ENCODE measurements at regions not wholly inside any gene's neighbourhood (a gene's known extent, or its start where the extent isn't known, plus 50 kb on each side); places are given as distances from the start of the nearest gene placed in this dataset.

GRCh38 chr5:74422671-74423070 is 217.9 kb downstream of the ENC1 start:
- no peak for DNase-seq

- DNase-seq = no peak
Observed at GRCh38 chr5:74422030-74422429, 218.5 kb downstream of the ENC1 start.

DNA sequence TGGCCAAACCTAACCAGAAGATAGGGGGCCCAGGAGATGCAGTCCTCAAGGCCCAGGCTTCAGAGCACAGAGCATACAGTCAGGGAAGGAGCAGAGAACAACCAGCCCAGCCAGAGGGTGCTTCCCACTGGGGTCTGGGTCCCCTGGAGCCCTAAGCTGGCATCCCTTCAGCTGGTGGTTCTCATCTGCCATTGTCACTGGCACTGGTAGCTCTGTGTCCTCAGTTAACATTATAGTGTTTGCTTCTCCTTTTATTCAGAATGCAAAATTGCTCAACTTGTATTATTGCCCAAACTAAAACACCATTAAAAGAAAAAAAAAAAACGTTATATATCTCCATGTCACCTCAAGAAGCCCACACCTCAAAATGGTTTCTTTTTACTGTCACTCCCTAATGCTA is 219.2 kb downstream of the ENC1 start:
- DNase-seq = no peak

- no peak for DNase-seq
Observed at GRCh38 chr5:74420947-74421346, 219.6 kb downstream of the ENC1 start.

GRCh38 chr5:74420220-74420619 is 220.3 kb downstream of the ENC1 start:
- no peak for DNase-seq

DNA sequence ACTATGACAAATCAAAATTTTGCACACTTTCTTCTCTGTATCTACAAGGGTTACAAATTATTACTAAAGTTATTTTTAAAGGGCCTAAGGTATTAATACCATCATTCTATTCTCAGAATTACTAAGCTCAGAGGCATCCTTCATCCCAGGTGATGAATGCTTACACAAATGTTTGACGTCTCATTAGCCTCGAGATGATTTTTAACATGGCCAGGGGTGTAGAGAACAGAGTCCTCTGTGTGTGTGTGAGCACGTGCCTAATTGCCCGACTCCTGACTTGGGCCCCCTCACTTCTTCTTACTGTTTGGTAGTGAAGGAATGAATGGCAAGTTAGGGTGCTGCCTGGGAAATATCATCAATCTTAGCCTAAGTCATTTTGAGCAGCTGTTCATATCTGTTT is 221.1 kb downstream of the ENC1 start:
- DNase-seq = no peak

GRCh38 chr5:74418709-74419108 is 221.8 kb downstream of the ENC1 start:
- DNase-seq = no peak

GRCh38 chr5:74418261-74418660 is 222.3 kb downstream of the ENC1 start:
- DNase-seq = no peak

DNA sequence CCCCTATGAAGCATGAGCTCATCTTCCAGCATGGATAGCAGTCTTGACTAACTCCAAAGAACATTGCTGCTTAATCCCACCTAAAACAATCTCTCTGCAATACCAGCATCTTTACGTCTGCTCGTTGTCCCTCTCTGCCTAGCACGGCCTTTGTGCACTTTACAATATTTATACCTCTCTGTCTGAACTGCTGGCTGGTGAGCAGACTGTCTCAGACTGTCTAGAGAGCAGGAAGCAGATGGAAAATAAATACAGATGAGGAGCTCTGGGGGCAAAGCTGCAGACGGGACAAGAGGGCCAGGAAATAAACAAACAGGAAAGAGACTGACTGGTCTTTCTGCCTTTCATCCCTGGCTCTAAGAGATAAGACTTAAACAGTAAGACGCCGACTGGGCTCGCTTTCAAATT is 224.8 kb downstream of the ENC1 start:
- DNase-seq = no peak

DNA sequence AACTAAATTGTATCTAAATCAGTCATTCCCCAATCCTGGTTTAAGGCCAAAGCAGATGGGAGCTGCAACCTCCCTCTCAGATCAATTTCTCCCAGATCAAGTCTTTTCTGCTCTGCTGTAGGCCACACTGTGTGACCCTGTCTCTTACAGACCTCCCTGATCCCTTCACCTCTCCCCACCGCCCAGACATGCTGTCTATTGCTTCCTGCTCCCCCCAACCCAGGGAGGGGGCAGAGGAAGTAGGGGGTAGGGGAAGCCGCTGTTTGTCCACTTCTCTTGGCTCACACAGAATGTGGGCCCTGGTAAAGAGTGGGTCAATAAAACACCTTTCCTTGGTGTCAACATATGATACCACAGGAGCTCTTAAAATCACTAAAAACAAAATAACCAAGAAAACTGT is 226.3 kb downstream of the ENC1 start:
- no peak for DNase-seq

DNA sequence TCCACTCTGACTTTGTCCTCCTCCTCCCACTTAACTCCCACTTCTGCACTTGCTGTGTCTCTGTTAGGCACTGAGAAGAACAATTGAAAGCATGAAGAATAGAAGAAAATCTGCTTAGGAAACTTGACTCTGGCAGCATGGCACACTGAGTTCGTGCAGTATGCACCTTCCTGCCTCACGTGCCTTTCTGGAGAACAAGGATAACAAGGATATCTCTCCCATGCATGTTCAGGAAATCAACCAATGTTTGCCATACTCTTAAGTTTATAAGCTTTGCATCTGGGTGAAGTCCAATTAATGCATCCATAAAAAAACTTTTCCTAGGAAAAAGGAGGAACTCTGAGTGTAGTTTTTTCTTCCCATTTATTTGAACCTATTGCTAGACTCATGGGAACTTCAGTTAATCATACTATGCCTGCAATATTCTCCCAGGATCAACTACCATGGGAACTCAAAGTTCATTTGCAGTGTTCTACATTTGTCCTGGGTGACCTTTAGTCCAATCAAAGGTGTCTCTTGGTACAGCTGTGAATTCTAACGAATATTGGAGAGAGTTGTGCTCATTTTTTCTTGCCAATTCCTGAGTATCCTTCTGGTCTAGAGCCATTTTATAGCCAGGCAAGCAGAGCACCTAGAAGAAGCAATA is 227.0 kb downstream of the ENC1 start:
- no peak for DNase-seq

DNA sequence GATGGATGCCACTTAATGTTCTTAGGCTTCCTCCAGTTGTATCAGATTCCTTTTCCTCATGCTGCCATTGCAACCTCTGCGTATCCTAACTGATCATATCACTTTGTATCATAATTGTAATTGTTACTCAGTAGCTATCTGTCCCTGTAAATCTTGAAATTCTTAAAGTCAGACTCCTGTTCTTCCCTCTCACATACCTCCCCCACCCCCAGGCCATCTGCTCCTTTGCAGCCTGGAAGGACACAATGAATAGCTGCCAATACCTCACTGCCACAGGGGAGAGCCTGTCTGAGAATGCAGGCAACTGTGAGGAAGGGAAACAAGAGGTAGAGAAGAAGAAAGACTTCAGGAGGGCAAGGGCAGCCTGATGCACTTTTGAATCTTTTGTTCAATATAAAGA is 228.5 kb downstream of the ENC1 start:
- DNase-seq = no peak

DNA sequence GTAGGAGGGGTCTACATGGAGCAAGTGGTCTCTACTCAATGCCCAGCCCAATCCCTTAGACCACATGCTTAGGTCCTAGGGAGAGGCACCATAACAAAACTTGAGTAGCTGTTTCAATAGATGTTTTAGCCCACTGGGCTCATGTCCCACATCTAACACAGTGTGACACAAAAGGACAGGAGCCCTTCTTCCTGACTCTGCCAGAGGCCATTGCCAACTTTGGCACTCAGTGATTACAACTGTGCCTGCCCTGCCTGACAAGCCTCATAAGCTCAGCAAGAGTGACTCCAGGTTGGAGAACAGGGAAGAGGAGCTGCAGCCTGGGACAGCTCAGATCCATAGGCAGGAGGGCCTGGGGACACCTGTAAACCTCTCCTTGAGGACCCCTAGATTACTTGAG is 230.8 kb downstream of the ENC1 start:
- DNase-seq = no peak

GRCh38 chr5:74409166-74409706 is 231.3 kb downstream of the ENC1 start:
- no peak for DNase-seq

GRCh38 chr5:74408150-74409043 is 232.1 kb downstream of the ENC1 start:
- no peak for DNase-seq

- no peak for DNase-seq
Observed at GRCh38 chr5:74407701-74408100, 232.8 kb downstream of the ENC1 start.

DNA sequence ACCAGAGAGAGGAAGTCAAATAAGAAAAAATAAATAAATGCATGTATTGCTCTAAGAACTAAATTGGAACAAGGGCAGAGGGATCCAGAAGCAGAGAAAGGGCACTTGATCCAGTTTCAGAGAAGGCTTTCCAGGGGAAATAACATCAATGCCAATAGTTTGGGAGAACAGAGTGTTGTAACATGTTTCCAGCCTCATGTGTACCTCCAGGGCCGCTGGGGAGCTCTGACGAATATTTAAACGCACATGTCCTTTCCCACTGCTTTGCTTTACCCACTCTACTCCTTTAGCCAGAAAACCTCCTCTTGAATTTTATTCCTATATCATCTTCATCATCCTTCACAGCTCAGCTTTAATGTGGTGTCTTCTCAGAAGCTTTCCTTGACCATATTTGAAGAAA is 233.7 kb downstream of the ENC1 start:
- no peak for DNase-seq

GRCh38 chr5:74405593-74405992 is 234.9 kb downstream of the ENC1 start:
- no peak for DNase-seq

DNA sequence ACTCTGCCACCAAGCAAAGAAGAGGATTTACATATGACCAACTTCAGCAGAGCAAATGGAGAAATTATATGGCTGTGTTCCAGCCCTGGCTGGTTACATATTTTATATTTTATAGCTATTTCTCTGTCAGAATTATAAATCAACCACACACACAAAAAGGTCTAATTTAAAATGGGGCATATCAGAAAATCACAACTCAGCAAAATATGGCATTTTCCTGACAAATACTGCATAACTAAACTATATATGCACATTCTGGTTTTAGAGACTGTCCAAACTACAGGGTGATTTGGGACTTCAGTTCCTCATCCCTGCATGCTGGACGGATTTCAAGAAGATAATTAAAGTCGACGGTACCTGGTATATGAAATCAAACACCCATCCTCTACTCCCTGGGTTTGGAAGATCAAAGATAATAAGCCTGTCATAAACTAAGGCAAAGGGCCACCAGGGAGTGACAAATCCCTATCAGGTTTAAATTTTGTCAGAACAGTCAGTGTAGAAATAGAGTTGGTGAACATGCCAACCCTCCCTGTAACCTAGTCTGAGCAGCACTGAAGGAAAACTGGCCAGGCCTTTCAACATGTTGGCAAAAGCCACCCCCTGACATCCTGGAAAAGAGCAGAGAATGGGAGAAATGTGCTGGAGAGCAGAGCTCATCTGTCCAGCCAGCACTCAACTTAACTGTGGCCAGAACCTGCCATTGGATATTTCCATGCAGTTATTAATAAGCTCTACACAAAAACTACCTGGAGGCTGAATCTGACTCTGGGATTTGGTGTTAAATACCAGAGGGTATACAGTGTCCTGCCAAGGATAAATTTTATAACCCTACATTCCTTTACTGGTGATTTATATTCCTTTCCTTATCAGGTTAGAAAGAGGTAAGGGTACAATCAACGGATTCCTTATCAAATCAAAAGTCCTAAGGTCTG is 235.7 kb downstream of the ENC1 start:
- no peak for DNase-seq

DNA sequence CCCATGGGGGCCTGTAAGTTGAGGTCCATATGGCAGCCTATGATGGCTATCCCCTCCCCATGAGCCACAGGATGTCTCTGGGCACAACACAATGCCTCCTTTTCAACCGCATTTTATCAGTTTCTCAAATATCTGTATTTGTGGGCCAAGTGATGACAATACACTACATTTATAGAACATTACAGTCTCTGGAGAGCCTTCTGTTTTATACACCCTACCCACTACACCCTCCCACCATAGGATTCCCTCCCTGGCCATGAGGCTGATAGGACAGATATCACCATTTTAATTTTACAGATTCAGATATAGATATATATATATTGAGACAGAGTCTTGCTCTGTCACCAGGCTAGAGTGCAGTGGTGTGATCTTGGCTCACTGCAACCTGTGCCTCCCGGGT is 236.8 kb downstream of the ENC1 start:
- DNase-seq = no peak

GRCh38 chr5:74402553-74402952 is 238.0 kb downstream of the ENC1 start:
- no peak for DNase-seq

DNA sequence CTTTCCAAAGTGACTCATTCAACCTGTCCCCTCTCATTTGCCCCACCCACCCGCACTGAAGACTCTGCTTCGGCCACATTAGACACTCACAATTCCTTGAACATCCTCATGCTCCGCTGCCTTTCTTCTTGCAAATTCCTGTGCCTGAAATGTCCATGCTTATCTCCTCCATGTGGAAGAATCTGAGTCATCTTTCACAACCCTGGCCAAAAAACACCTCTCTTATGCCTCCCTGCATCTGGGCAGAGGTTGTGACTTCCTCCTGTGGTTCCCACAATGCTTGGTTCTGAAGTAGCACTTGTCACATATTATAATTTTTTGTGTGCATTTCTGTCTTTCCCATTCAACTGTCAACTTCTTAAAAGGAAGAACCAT is 238.6 kb downstream of the ENC1 start:
- no peak for DNase-seq

GRCh38 chr5:74401281-74401945 is 239.1 kb downstream of the ENC1 start:
- no peak for DNase-seq
